ENCODE measurements at regions not wholly inside any gene's neighbourhood (a gene's known extent, or its start where the extent isn't known, plus 50 kb on each side); places are given as distances from the start of the nearest gene placed in this dataset.
"Not testable (repeated sequence)": the region's sequence is repeated elsewhere in the genome, so short reads cannot be mapped to it uniquely, and the experiment has no call there.

DNA sequence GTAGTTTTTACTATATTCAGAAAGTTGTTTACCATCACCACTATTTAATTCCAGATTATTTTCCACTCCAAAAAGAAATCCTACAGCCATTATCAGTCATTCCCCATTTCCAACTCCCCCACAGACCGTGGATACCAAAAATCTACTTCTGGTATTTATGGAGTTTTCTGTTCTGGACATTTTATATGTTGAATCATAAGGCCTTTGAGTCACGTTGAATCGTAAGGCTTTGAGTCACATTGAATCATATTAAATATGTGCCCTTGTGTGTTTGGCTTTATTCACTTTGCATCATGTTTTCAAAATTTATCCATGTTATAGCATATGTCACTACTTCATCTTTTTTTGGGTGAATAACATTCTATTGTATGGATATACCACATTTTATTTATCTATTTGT is 454.1 kb upstream of the NUDT12 start:
- TF ChIP-seq, protein P1, sequence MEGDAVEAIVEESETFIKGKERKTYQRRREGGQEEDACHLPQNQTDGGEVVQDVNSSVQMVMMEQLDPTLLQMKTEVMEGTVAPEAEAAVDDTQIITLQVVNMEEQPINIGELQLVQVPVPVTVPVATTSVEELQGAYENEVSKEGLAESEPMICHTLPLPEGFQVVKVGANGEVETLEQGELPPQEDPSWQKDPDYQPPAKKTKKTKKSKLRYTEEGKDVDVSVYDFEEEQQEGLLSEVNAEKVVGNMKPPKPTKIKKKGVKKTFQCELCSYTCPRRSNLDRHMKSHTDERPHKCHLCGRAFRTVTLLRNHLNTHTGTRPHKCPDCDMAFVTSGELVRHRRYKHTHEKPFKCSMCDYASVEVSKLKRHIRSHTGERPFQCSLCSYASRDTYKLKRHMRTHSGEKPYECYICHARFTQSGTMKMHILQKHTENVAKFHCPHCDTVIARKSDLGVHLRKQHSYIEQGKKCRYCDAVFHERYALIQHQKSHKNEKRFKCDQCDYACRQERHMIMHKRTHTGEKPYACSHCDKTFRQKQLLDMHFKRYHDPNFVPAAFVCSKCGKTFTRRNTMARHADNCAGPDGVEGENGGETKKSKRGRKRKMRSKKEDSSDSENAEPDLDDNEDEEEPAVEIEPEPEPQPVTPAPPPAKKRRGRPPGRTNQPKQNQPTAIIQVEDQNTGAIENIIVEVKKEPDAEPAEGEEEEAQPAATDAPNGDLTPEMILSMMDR (IDR thresholded peaks at IDR 0.05; ENCODE audit: low read depth, low read length, missing control alignments), result no peak
- DNase-seq (ENCODE audit: extremely low read depth, low read depth), result peak; percentile 1
- no peak overlapping the region for H3K4me3 ChIP-seq (replicated peaks; ENCODE audit: low read depth, low read length)

GRCh38 chr5:104015765-104016164 is 453.2 kb upstream of the NUDT12 start:
- DNase-seq (ENCODE audit: extremely low read depth, low read depth), result no peak
- TF ChIP-seq, protein P1 (IDR thresholded peaks at IDR 0.05; ENCODE audit: low read depth, low read length, missing control alignments), result no peak
- no peak overlapping the region for H3K4me3 ChIP-seq (replicated peaks; ENCODE audit: low read depth, low read length)

- not testable (repeated sequence) for DNase-seq (ENCODE audit: extremely low read depth, low read depth)
Observed at GRCh38 chr5:104002783-104003182, 440.2 kb upstream of the NUDT12 start.

GRCh38 chr5:104001136-104001535 is 438.5 kb upstream of the NUDT12 start:
- no peak overlapping the region for H3K4me3 ChIP-seq (replicated peaks; ENCODE audit: low read depth, low read length)
- TF ChIP-seq, protein P1 (IDR thresholded peaks at IDR 0.05; ENCODE audit: low read depth, low read length, missing control alignments), result no peak
- DNase-seq (ENCODE audit: extremely low read depth, low read depth), result no peak

More at GRCh38 chr5:104002783-104003182, 440.2 kb upstream of the NUDT12 start:
- not testable (repeated sequence) for H3K4me3 ChIP-seq (replicated peaks; ENCODE audit: low read depth, low read length)

GRCh38 chr5:103993031-103993430 is 430.4 kb upstream of the NUDT12 start:
- DNase-seq (ENCODE audit: extremely low read depth, low read depth), result no peak
- H3K4me3 ChIP-seq (replicated peaks; ENCODE audit: low read depth, low read length), result no peak overlapping the region
- TF ChIP-seq, protein P1 (IDR thresholded peaks at IDR 0.05; ENCODE audit: low read depth, low read length, missing control alignments), result no peak

GRCh38 chr5:103990064-103990463 is 427.5 kb upstream of the NUDT12 start:
- no peak for DNase-seq (ENCODE audit: extremely low read depth, low read depth)
- no peak overlapping the region for H3K4me3 ChIP-seq (replicated peaks; ENCODE audit: low read depth, low read length)
- TF ChIP-seq, protein P1 (IDR thresholded peaks at IDR 0.05; ENCODE audit: low read depth, low read length, missing control alignments), result no peak

GRCh38 chr5:103981592-103981991 is 419.0 kb upstream of the NUDT12 start:
- DNase-seq (ENCODE audit: extremely low read depth, low read depth), result no peak
- H3K4me3 ChIP-seq (replicated peaks; ENCODE audit: low read depth, low read length), result no peak overlapping the region
- TF ChIP-seq, protein P1 (IDR thresholded peaks at IDR 0.05; ENCODE audit: low read depth, low read length, missing control alignments), result no peak

All from HFF-Myc (cell line).